H1 (cell line): ENCODE measurements at regions not wholly inside any gene's neighbourhood (a gene's known extent, or its start where the extent isn't known, plus 50 kb on each side); places are given as distances from the start of the nearest gene placed in this dataset.

ENCODE experiments used
- POU5F1 ChIP-seq: IDR thresholded peaks from 2 replicates; pipeline ENCODE4 v1.6.1; 2011; ENCODE audit warnings: low read depth, mild to moderate bottlenecking, low read length, moderate library complexity
- TBP ChIP-seq: IDR thresholded peaks from 2 replicates; pipeline ENCODE4 v1.6.1; 2011; ENCODE audit warnings: low read depth, low read length, improper control_type of control experiment
- TF ChIP-seq, protein P1 (sequence below): IDR thresholded peaks from 2 replicates; pipeline ENCODE4 v1.6.1; 2012; ENCODE audit warnings: inconsistent platforms

DNA sequence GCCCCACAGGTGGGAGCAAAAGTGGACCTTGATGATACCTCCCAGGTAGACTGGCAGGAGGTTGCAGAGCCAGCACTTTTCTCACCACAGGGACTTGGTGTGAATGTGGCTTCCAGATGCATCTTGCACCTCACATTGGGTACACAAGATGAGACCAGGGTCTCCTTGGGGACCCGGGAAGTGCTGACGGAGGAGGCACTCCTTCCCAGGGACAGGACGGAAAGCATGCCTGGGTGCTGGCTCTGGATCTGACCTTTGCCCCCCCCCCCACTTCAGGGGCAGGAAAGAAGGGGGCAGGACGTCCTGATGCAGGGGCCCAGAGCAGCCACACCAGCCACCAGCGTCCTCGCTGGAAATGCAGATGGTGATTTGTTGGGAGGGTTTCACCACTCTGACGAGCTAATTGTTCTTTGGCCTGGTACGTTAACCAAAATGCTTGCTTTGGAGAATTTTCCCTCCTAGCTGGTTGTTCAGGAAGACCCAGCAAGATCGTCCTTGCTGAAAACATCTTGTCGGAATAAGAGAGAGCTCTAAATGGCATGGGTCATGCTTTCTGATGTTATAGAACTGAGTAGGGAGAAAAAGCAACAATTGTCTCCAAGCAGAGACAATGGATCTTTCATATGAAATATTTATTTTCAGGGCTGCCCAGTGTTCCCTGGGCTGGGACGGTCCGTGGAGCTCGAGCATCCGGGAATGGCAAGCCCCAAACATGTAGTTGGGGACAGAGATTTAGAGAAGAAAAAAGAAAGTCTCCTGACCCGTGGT is 74.4 kb upstream of the PPARA start (continued):
- TF ChIP-seq, protein P1, sequence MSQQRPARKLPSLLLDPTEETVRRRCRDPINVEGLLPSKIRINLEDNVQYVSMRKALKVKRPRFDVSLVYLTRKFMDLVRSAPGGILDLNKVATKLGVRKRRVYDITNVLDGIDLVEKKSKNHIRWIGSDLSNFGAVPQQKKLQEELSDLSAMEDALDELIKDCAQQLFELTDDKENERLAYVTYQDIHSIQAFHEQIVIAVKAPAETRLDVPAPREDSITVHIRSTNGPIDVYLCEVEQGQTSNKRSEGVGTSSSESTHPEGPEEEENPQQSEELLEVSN = no peak
- TF ChIP-seq POU5F1 (no peak), TBP (no peak)
